GM18502 (cell line): ENCODE measurements at regions not wholly inside any gene's neighbourhood (a gene's known extent, or its start where the extent isn't known, plus 50 kb on each side); places are given as distances from the start of the nearest gene placed in this dataset.

ENCODE experiments used
- ATAC-seq: cut with Tn5 transposase; IDR thresholded peaks from one replicate; pipeline ENCODE4 v1.9.1; 2021; ENCODE audit warnings: mild to moderate bottlenecking; ENCODE audit not compliant: unreplicated experiment, poor library complexity

GRCh38 chr4:62235911-62236310, 1035.8 kb downstream of the ADGRL3 start:
- no peak for ATAC-seq

- no peak for ATAC-seq
Measured at GRCh38 chr4:62232814-62233213, 1032.7 kb downstream of the ADGRL3 start.

- no peak for ATAC-seq
Measured at GRCh38 chr4:62231994-62232393, 1031.9 kb downstream of the ADGRL3 start.

- no peak for ATAC-seq
Measured at GRCh38 chr4:62226082-62226481, 1026.0 kb downstream of the ADGRL3 start.

GRCh38 chr4:62222121-62222520, 1022.0 kb downstream of the ADGRL3 start:
- ATAC-seq, result no peak

GRCh38 chr4:62210486-62210885, 1010.4 kb downstream of the ADGRL3 start:
- ATAC-seq, result no peak

- no peak for ATAC-seq
Measured at GRCh38 chr4:62209757-62210485, 1009.8 kb downstream of the ADGRL3 start.

- no peak for ATAC-seq
Measured at GRCh38 chr4:62208921-62209320, 1008.8 kb downstream of the ADGRL3 start.

- ATAC-seq, result no peak
Measured at GRCh38 chr4:62204136-62204535, 1004.0 kb downstream of the ADGRL3 start.

GRCh38 chr4:62199291-62199810, 999.2 kb downstream of the ADGRL3 start:
- no peak for ATAC-seq

- no peak for ATAC-seq
Measured at GRCh38 chr4:62196338-62196737, 996.2 kb downstream of the ADGRL3 start.

DNA sequence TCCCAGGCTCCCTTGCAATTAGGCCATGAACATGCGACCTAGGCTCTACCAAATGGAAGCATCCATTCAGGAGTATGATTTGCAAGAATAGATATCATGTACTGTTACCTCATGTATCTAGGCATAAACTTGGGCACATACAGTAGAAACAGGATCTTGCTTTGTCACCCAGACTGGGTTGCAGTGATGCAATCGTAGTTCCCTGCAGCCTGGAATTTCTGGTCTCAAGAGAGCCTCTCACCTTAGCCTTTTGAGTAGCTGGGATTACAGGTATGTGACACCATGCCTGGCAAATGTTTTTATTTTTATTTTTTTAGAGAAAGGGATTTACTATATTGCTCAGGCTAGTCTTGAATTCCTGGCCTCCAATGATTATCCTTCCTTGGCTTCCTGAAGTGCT, 994.2 kb downstream of the ADGRL3 start:
- no peak for ATAC-seq

DNA sequence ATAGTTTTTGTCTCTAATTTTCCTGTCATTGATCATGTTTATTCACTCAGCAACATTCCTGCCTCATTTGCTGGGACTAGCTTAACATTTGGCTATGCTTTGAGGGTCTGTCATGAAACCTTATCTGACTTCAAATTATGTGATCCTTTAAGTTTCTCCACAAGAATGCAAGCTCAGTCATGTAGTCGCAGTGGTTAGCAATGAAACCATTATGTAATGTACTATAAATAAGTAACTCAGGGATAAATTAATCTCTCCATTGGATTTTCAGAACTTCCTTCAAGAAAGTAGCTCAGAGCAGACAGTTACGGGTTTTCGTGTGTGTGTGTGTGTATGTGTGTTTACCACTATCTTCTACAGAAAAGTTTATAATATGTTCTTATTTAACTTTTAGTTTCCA, 993.6 kb downstream of the ADGRL3 start:
- ATAC-seq, result no peak

- ATAC-seq, result no peak
Measured at GRCh38 chr4:62191451-62192240, 991.5 kb downstream of the ADGRL3 start.

- no peak for ATAC-seq
Measured at GRCh38 chr4:62170235-62170634, 970.1 kb downstream of the ADGRL3 start.

- ATAC-seq, result no peak
Measured at GRCh38 chr4:62168681-62169080, 968.6 kb downstream of the ADGRL3 start.

GRCh38 chr4:62162606-62163005, 962.5 kb downstream of the ADGRL3 start:
- ATAC-seq, result no peak

- ATAC-seq, result no peak
Measured at GRCh38 chr4:62161446-62161845, 961.3 kb downstream of the ADGRL3 start.

DNA sequence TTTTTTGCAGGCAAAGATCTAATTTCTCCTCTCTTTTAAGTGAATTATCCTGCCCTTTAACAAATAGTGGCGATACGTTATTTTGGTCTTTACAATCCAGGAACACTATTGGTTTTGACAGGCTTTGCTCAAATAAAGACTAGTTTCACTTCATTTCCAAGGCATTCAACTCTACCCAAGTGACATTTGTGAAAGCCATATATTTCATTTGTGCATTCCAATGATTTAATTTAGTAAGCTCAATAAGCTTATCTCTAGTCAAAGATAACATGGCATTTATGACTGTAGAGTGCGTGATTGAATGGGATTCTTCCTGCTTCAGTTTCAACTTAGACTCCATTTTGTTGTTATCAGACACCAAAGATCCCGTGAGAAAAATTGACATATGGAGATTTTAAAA, 959.8 kb downstream of the ADGRL3 start:
- ATAC-seq, result no peak

DNA sequence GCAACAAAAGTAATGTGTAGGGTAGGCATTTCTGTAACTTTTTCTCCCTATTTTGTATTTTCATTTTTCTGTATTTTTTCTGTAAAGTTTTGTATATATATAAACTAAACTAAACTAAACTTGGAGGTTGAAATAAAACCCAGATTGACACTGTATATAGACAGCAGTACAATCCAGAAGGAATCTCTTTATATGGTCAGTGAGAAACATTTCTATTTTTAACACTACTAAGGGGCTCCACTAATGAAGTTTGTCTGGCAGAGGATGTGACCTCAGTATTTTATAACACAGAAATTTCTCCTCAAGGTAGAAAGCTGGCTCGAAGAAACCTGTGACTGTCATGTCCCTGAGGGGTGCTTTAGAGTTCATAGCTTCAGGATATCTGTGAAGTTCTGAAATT, 959.2 kb downstream of the ADGRL3 start:
- no peak for ATAC-seq

- ATAC-seq, result no peak
Measured at GRCh38 chr4:62156205-62156604, 956.1 kb downstream of the ADGRL3 start.

GRCh38 chr4:62145276-62145675, 945.1 kb downstream of the ADGRL3 start:
- ATAC-seq, result no peak
